ENCODE measurements at regions not wholly inside any gene's neighbourhood (a gene's known extent, or its start where the extent isn't known, plus 50 kb on each side); places are given as distances from the start of the nearest gene placed in this dataset.

DNA sequence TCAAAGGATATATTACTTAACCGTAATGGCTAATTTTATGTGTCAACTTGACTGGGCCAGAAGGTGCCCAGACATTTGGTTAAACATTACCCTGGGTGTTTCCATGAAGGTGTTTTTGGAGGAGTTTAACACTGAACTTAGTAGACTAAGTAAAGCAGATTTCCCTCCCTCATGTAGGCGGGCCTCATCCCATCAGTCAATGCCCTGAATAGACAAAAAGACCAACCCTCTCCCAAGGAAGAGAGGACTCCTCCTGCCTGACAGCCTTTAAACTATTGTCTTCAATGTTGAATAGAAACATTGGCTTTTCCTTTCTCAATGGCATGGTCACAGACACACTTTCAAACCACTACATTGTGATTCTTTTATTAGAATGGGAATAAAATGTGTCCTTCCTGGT is 121.9 kb downstream of the SETD4 start:
- TF ChIP-seq, protein P1, sequence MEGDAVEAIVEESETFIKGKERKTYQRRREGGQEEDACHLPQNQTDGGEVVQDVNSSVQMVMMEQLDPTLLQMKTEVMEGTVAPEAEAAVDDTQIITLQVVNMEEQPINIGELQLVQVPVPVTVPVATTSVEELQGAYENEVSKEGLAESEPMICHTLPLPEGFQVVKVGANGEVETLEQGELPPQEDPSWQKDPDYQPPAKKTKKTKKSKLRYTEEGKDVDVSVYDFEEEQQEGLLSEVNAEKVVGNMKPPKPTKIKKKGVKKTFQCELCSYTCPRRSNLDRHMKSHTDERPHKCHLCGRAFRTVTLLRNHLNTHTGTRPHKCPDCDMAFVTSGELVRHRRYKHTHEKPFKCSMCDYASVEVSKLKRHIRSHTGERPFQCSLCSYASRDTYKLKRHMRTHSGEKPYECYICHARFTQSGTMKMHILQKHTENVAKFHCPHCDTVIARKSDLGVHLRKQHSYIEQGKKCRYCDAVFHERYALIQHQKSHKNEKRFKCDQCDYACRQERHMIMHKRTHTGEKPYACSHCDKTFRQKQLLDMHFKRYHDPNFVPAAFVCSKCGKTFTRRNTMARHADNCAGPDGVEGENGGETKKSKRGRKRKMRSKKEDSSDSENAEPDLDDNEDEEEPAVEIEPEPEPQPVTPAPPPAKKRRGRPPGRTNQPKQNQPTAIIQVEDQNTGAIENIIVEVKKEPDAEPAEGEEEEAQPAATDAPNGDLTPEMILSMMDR (conservative IDR thresholded peaks at IDR 0.05; ENCODE audit: low read length), result no peak
- TF ChIP-seq EZH2phosphoT487 (IDR thresholded peaks at IDR 0.05; ENCODE audit: borderline replicate concordance, low read depth, low read length), result no peak

All from OCI-LY7 (cell line).